Activated CD4-positive, alpha-beta T cell treated with anti-CD3 and anti-CD28 coated beads for 36 hours (primary cell): ENCODE measurements at regions not wholly inside any gene's neighbourhood (a gene's known extent, or its start where the extent isn't known, plus 50 kb on each side); places are given as distances from the start of the nearest gene placed in this dataset.

Source experiments
- ATAC-seq: fragments of 200-7000 bp; cut with Tn5 transposase; one replicate; pipeline ENCODE4 v1.10.0; 2021; ENCODE audit warnings: mild to moderate bottlenecking, moderate library complexity
- CTCF ChIA-PET: fragments of 350-600 bp; sonication (Branson Sonifier 250); formaldehyde crosslinking; loops from one replicate; lab custom pipeline; 2021; ENCODE audit warnings: antibody characterized with exemption; lab: Charles Lee
- POLR2A ChIA-PET: fragments of 350-600 bp; sonication (Branson Sonifier 250); formaldehyde crosslinking; loops from one replicate; lab custom pipeline; 2021; ENCODE audit warnings: antibody characterized with exemption, inconsistent platforms; lab: Charles Lee
- DNase-seq: peaks from one replicate; pipeline ENCODE4 v3.0.0-alpha.2; 2020
- H3K27ac Mint-ChIP-seq: one replicate; pipeline ENCODE4 v1.8.0; 2021; ENCODE audit warnings: mixed read lengths
- H3K27me3 Mint-ChIP-seq: one replicate; pipeline ENCODE4 v1.8.0; 2021; ENCODE audit warnings: mixed read lengths
- H3K36me3 Mint-ChIP-seq: one replicate; pipeline ENCODE4 v1.8.0; 2021; ENCODE audit warnings: low read depth, mixed read lengths
- H3K4me1 Mint-ChIP-seq: one replicate; pipeline ENCODE4 v1.8.0; 2021; ENCODE audit warnings: mixed read lengths
- H3K4me3 Mint-ChIP-seq: one replicate; pipeline ENCODE4 v1.8.0; 2021; ENCODE audit warnings: mild to moderate bottlenecking, moderate library complexity, mixed read lengths
- H3K9me3 Mint-ChIP-seq: one replicate; pipeline ENCODE4 v1.8.0; 2021; ENCODE audit warnings: low read depth, mixed read lengths
- intact Hi-C, 2 experiments: fragments of 100-400 bp; cut with DNase I in 1 of 2; cut with micrococcal nuclease in 1 of 2; formaldehyde crosslinking; loops; one replicate each; pipeline versions ENCODE4 v1.14.2 to v1.15.1; 2022 to 2024; cut with DNase I, micrococcal nuclease

GRCh38 chr7:68571286-68571685 lies 1027.0 kb upstream of the AUTS2 start:
- CTCF ChIA-PET, result no interaction called here
- Mint-ChIP-seq H3K27me3 (no peaks in the 10 kb centered on the region), H3K4me3 (no peak overlapping the region), H3K36me3 (no peaks in the 10 kb centered on the region), H3K4me1 (no peaks in the 10 kb centered on the region), H3K27ac (no peak overlapping the region), H3K9me3 (peaks cover 17% of the 10 kb centered on the region)
- intact Hi-C loops, result no loop called here
- ATAC-seq (no peak), DNase-seq (no peak)
- POLR2A ChIA-PET, result no interaction called here

GRCh38 chr7:68573271-68574005 lies 1024.8 kb upstream of the AUTS2 start:
- ChIA-PET POLR2A (interaction anchor here (0.6 kb wide), 1 partner anchor 41 kb away, joined by 3 read pairs; no protein-coding TSS in a partner anchor), CTCF (interaction anchor here (0.7 kb wide), 1 partner anchor 9 kb away, joined by 3 read pairs; no protein-coding TSS in a partner anchor)
- Mint-ChIP-seq H3K27me3 (no peaks in the 10 kb centered on the region), H3K27ac (no peak overlapping the region), H3K36me3 (no peaks in the 10 kb centered on the region), H3K9me3 (peaks cover 11% of the 10 kb centered on the region), H3K4me3 (no peak overlapping the region), H3K4me1 (no peaks in the 10 kb centered on the region)
- ATAC-seq (no peak), DNase-seq (no peak)
- intact Hi-C loops, result no loop called here

- no peaks in the 10 kb centered on the region for H3K4me1 Mint-ChIP-seq
- H3K9me3 Mint-ChIP-seq, result peaks cover 13% of the 10 kb centered on the region
- ChIA-PET POLR2A (no interaction called here), CTCF (no interaction called here)
- H3K4me3 Mint-ChIP-seq, result no peak overlapping the region
- H3K36me3 Mint-ChIP-seq, result no peaks in the 10 kb centered on the region
- ATAC-seq, result no peak
- DNase-seq, result no peak
- no peaks in the 10 kb centered on the region for H3K27me3 Mint-ChIP-seq
- H3K27ac Mint-ChIP-seq, result no peak overlapping the region
- intact Hi-C loops, result no loop called here
These were observed 1021.9 kb upstream of the AUTS2 start for GRCh38 chr7:68576366-68576765.

- DNase-seq, result no peak
These were observed 1016.9 kb upstream of the AUTS2 start for GRCh38 chr7:68581417-68581816.

GRCh38 chr7:68587599-68587998 lies 1010.7 kb upstream of the AUTS2 start:
- DNase-seq (no peak), ATAC-seq (no peak)
- Mint-ChIP-seq H3K9me3 (peaks cover 25% of the 10 kb centered on the region), H3K4me1 (no peaks in the 10 kb centered on the region), H3K27ac (no peak overlapping the region), H3K4me3 (no peak overlapping the region), H3K36me3 (no peaks in the 10 kb centered on the region), H3K27me3 (no peaks in the 10 kb centered on the region)
- CTCF ChIA-PET, result no interaction called here
- intact Hi-C loops, result no loop called here
- POLR2A ChIA-PET, result no interaction called here

More at GRCh38 chr7:68581417-68581816, 1016.9 kb upstream of the AUTS2 start:
- intact Hi-C loops, result no loop called here
- no peaks in the 10 kb centered on the region for H3K4me1 Mint-ChIP-seq
- CTCF ChIA-PET, result no interaction called here
- no peaks in the 10 kb centered on the region for H3K27me3 Mint-ChIP-seq
- H3K27ac Mint-ChIP-seq, result no peak overlapping the region
- H3K36me3 Mint-ChIP-seq, result no peaks in the 10 kb centered on the region
- no peak for ATAC-seq
- H3K9me3 Mint-ChIP-seq, result peaks cover 27% of the 10 kb centered on the region
- H3K4me3 Mint-ChIP-seq, result no peak overlapping the region
- POLR2A ChIA-PET, result no interaction called here

- no peak overlapping the region for H3K4me3 Mint-ChIP-seq
- no peak for ATAC-seq
- intact Hi-C loops, result no loop called here
- no peaks in the 10 kb centered on the region for H3K27me3 Mint-ChIP-seq
- peaks cover 8% of the 10 kb centered on the region for H3K9me3 Mint-ChIP-seq
- H3K4me1 Mint-ChIP-seq, result no peaks in the 10 kb centered on the region
- no peak overlapping the region for H3K27ac Mint-ChIP-seq
- DNase-seq, result no peak
- no peaks in the 10 kb centered on the region for H3K36me3 Mint-ChIP-seq
- CTCF ChIA-PET, result interaction anchor here (0.6 kb wide), 1 partner anchor 366 kb away, joined by 3 read pairs; no protein-coding TSS in a partner anchor
- POLR2A ChIA-PET, result no interaction called here
These were observed 996.4 kb upstream of the AUTS2 start for GRCh38 chr7:68601826-68602225.

GRCh38 chr7:68604541-68604940 lies 993.7 kb upstream of the AUTS2 start:
- ChIA-PET CTCF (no interaction called here), POLR2A (no interaction called here)
- Mint-ChIP-seq H3K9me3 (peaks cover 23% of the 10 kb centered on the region), H3K36me3 (no peaks in the 10 kb centered on the region), H3K4me1 (no peaks in the 10 kb centered on the region), H3K4me3 (no peak overlapping the region), H3K27ac (no peak overlapping the region), H3K27me3 (no peaks in the 10 kb centered on the region)
- DNase-seq, result no peak
- intact Hi-C loops, result no loop called here
- no peak for ATAC-seq

GRCh38 chr7:68610701-68611100 lies 987.6 kb upstream of the AUTS2 start:
- intact Hi-C loops, result no loop called here
- POLR2A ChIA-PET, result no interaction called here
- Mint-ChIP-seq H3K27me3 (no peaks in the 10 kb centered on the region), H3K4me1 (no peaks in the 10 kb centered on the region), H3K36me3 (no peaks in the 10 kb centered on the region), H3K27ac (no peak overlapping the region), H3K4me3 (no peak overlapping the region), H3K9me3 (peaks cover 35% of the 10 kb centered on the region)
- no peak for DNase-seq
- CTCF ChIA-PET, result no interaction called here
- ATAC-seq, result no peak

- intact Hi-C loops, result no loop called here
- H3K4me1 Mint-ChIP-seq, result no peaks in the 10 kb centered on the region
- DNase-seq (no peak), ATAC-seq (no peak)
- H3K4me3 Mint-ChIP-seq, result no peak overlapping the region
- ChIA-PET CTCF (no interaction called here), POLR2A (no interaction called here)
- no peaks in the 10 kb centered on the region for H3K36me3 Mint-ChIP-seq
- no peaks in the 10 kb centered on the region for H3K27me3 Mint-ChIP-seq
- peaks cover 40% of the 10 kb centered on the region for H3K9me3 Mint-ChIP-seq
- H3K27ac Mint-ChIP-seq, result no peak overlapping the region
These were observed 984.9 kb upstream of the AUTS2 start for GRCh38 chr7:68613405-68613804.

- Mint-ChIP-seq H3K27me3 (no peaks in the 10 kb centered on the region), H3K9me3 (peaks cover 39% of the 10 kb centered on the region), H3K36me3 (no peaks in the 10 kb centered on the region), H3K27ac (no peak overlapping the region), H3K4me3 (no peak overlapping the region), H3K4me1 (no peaks in the 10 kb centered on the region)
- no peak for ATAC-seq
- DNase-seq, result no peak
- POLR2A ChIA-PET, result no interaction called here
- CTCF ChIA-PET, result no interaction called here
- intact Hi-C loops, result no loop called here
These were observed 984.4 kb upstream of the AUTS2 start for GRCh38 chr7:68613897-68614296.

- Mint-ChIP-seq H3K36me3 (no peaks in the 10 kb centered on the region), H3K9me3 (peaks cover 38% of the 10 kb centered on the region), H3K27ac (no peak overlapping the region), H3K4me3 (no peak overlapping the region), H3K4me1 (no peaks in the 10 kb centered on the region), H3K27me3 (no peaks in the 10 kb centered on the region)
- DNase-seq (no peak), ATAC-seq (no peak)
- ChIA-PET POLR2A (no interaction called here), CTCF (interaction anchor here (0.6 kb wide), 1 partner anchor 13 kb away, joined by 3 read pairs; no protein-coding TSS in a partner anchor)
- intact Hi-C loops, result no loop called here
These were observed 978.7 kb upstream of the AUTS2 start for GRCh38 chr7:68619526-68619925.

GRCh38 chr7:68622500-68622899 lies 975.8 kb upstream of the AUTS2 start:
- intact Hi-C loops, result no loop called here
- no peak overlapping the region for H3K27ac Mint-ChIP-seq
- H3K9me3 Mint-ChIP-seq, result peaks cover 17% of the 10 kb centered on the region
- no peaks in the 10 kb centered on the region for H3K27me3 Mint-ChIP-seq
- ChIA-PET POLR2A (no interaction called here), CTCF (no interaction called here)
- DNase-seq (no peak), ATAC-seq (no peak)
- no peaks in the 10 kb centered on the region for H3K4me1 Mint-ChIP-seq
- no peaks in the 10 kb centered on the region for H3K36me3 Mint-ChIP-seq
- no peak overlapping the region for H3K4me3 Mint-ChIP-seq
